ENCODE measurements at regions not wholly inside any gene's neighbourhood (a gene's known extent, or its start where the extent isn't known, plus 50 kb on each side); places are given as distances from the start of the nearest gene placed in this dataset.

DNA sequence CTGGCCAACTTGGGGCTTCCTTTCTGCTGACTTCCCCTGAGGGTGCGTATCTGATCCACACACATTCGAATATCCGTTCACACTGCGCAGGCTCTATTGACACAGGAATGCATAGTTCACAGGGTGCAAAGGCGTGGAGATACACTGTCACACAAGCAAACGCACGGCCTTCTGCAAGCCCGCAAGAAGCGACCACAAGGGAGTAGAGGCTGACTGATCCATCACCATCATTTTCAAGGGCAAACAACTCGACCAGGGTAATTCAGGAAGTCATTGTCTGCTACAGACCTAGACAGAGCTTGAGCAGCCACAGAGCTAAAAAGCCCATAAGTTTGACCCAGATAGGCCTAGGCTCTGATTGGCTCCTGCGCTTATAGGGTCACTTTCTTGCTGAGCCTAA lies 392.3 kb downstream of the MN1 start:
- TF ChIP-seq, protein P1, sequence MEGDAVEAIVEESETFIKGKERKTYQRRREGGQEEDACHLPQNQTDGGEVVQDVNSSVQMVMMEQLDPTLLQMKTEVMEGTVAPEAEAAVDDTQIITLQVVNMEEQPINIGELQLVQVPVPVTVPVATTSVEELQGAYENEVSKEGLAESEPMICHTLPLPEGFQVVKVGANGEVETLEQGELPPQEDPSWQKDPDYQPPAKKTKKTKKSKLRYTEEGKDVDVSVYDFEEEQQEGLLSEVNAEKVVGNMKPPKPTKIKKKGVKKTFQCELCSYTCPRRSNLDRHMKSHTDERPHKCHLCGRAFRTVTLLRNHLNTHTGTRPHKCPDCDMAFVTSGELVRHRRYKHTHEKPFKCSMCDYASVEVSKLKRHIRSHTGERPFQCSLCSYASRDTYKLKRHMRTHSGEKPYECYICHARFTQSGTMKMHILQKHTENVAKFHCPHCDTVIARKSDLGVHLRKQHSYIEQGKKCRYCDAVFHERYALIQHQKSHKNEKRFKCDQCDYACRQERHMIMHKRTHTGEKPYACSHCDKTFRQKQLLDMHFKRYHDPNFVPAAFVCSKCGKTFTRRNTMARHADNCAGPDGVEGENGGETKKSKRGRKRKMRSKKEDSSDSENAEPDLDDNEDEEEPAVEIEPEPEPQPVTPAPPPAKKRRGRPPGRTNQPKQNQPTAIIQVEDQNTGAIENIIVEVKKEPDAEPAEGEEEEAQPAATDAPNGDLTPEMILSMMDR (IDR thresholded peaks at IDR 0.05): no peak
- no peak for TF ChIP-seq POLR2AphosphoS5 (IDR thresholded peaks at IDR 0.05)
- no peak for TF ChIP-seq POLR2A (IDR thresholded peaks at IDR 0.05)

Measured in stomach (tissue), 4 donors.